ENCODE measurements at regions not wholly inside any gene's neighbourhood (a gene's known extent, or its start where the extent isn't known, plus 50 kb on each side); places are given as distances from the start of the nearest gene placed in this dataset.

GRCh38 chr11:80886684-80887083 lies 1445.9 kb upstream of the TENM4 start:
- no peaks in the 10 kb centered on the region for H3K36me3 Mint-ChIP-seq (ENCODE audit: insufficient read depth in 1 of 3, low read depth in 3 of 3)
- Histone ChIP-seq H3K27ac (ENCODE audit: insufficient read length, low read depth, low read length) (no peak overlapping the region), H3K23me2 (ENCODE audit: insufficient read length, low read depth, low read length, poor library complexity, severe bottlenecking) (no peaks in the 10 kb centered on the region), H4K5ac (ENCODE audit: insufficient read length, low read depth, low read length) (no peak overlapping the region), H2AFZ (ENCODE audit: low read length) (no peak overlapping the region), H2BK120ac (ENCODE audit: low read depth, low read length, poor library complexity, severe bottlenecking) (no peak overlapping the region), H3K4ac (ENCODE audit: low read depth, low read length) (no peak overlapping the region), H3K79me2 (ENCODE audit: insufficient read depth, low read length) (no peaks in the 10 kb centered on the region), H3K4me2 (ENCODE audit: insufficient read depth, insufficient read length, low read length) (no peak overlapping the region), H2BK12ac (ENCODE audit: insufficient read length, low read depth, low read length) (no peak overlapping the region), H2BK15ac (ENCODE audit: low read depth, low read length) (no peak overlapping the region), H4K8ac (replicated peaks; ENCODE audit: insufficient read length, low read depth, low read length) (no peak overlapping the region), H4K91ac (ENCODE audit: insufficient read length, low read depth, low read length) (no peak overlapping the region), H2BK5ac (ENCODE audit: insufficient read length, low read length) (no peak overlapping the region), H3K9ac (ENCODE audit: extremely low read depth, insufficient read length, low read length) (no peak overlapping the region), H3K9me3 (ENCODE audit: control insufficient read depth, low read depth, low read length) (no peaks in the 10 kb centered on the region), H3K23ac (ENCODE audit: insufficient read length, low read depth, low read length) (no peak overlapping the region), H3K18ac (ENCODE audit: insufficient read length, low read depth, low read length) (no peak overlapping the region), H4K20me1 (ENCODE audit: control insufficient read depth, insufficient read depth, insufficient read length) (no peaks in the 10 kb centered on the region), H3K79me1 (ENCODE audit: insufficient read depth, low read depth, low read length, poor library complexity, severe bottlenecking) (no peaks in the 10 kb centered on the region), H3K14ac (ENCODE audit: insufficient read depth, low read length) (no peak overlapping the region), H2AK5ac (ENCODE audit: insufficient read length, low read length) (no peak overlapping the region), H3K56ac (ENCODE audit: insufficient read length, low read depth, low read length) (no peak overlapping the region), H2BK20ac (ENCODE audit: low read depth, low read length, poor library complexity, severe bottlenecking) (no peak overlapping the region), H3K4me1 (ENCODE audit: insufficient read depth, low read length) (no peaks in the 10 kb centered on the region), H3T11ph (ENCODE audit: low read length) (no peak overlapping the region), H3K27me3 (ENCODE audit: insufficient read depth, low read length) (no peaks in the 10 kb centered on the region)
- H3K27me3 Mint-ChIP-seq (ENCODE audit: low read depth) = no peaks in the 10 kb centered on the region
- H3K27ac Mint-ChIP-seq = no peak overlapping the region
- DNase-seq = no peak
- TF ChIP-seq, protein P1, sequence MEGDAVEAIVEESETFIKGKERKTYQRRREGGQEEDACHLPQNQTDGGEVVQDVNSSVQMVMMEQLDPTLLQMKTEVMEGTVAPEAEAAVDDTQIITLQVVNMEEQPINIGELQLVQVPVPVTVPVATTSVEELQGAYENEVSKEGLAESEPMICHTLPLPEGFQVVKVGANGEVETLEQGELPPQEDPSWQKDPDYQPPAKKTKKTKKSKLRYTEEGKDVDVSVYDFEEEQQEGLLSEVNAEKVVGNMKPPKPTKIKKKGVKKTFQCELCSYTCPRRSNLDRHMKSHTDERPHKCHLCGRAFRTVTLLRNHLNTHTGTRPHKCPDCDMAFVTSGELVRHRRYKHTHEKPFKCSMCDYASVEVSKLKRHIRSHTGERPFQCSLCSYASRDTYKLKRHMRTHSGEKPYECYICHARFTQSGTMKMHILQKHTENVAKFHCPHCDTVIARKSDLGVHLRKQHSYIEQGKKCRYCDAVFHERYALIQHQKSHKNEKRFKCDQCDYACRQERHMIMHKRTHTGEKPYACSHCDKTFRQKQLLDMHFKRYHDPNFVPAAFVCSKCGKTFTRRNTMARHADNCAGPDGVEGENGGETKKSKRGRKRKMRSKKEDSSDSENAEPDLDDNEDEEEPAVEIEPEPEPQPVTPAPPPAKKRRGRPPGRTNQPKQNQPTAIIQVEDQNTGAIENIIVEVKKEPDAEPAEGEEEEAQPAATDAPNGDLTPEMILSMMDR (conservative IDR thresholded peaks at IDR 0.05) = no peak
- no peaks in the 10 kb centered on the region for H3K4me1 Mint-ChIP-seq
- no peak overlapping the region for H3K4me3 Mint-ChIP-seq
- no peaks in the 10 kb centered on the region for H3K9me3 Mint-ChIP-seq

Measured in H9 (cell line).